ENCODE measurements at regions not wholly inside any gene's neighbourhood (a gene's known extent, or its start where the extent isn't known, plus 50 kb on each side); places are given as distances from the start of the nearest gene placed in this dataset.
"Not testable (repeated sequence)": the region's sequence is repeated elsewhere in the genome, so short reads cannot be mapped to it uniquely, and the experiment has no call there.

- Histone ChIP-seq H3K4me3 (ENCODE audit: low read depth, low read length) (no peak overlapping the region), H3K9ac (no peak overlapping the region), H3K79me2 (no peaks in the 10 kb centered on the region), H3K4me1 (no peaks in the 10 kb centered on the region), H3K9me3 (ENCODE audit: control insufficient read depth, low read length) (no peaks in the 10 kb centered on the region), H3K36me3 (ENCODE audit: control insufficient read depth, insufficient read depth, low read length) (no peaks in the 10 kb centered on the region), H3K27me3 (ENCODE audit: control insufficient read depth, insufficient read depth, low read length) (no peaks in the 10 kb centered on the region), H3K27ac (no peak overlapping the region), H2AFZ (no peak overlapping the region), H3K4me2 (ENCODE audit: low read length) (no peak overlapping the region)
- TF ChIP-seq CTCF (IDR thresholded peaks at IDR 0.05) = no peak
Observed at GRCh38 chr5:52624291-52624690, 163.4 kb upstream of the ITGA1 start.

- no peak for TF ChIP-seq CTCF (IDR thresholded peaks at IDR 0.05)
- no peaks in the 10 kb centered on the region for H3K9me3 ChIP-seq (ENCODE audit: control insufficient read depth, low read length)
Observed at GRCh38 chr5:52626312-52626711, 161.4 kb upstream of the ITGA1 start.

GRCh38 chr5:52627740-52628139 lies 160.0 kb upstream of the ITGA1 start:
- TF ChIP-seq CTCF (IDR thresholded peaks at IDR 0.05) = no peak

More at GRCh38 chr5:52626312-52626711, 161.4 kb upstream of the ITGA1 start:
- Histone ChIP-seq H3K4me1 (no peaks in the 10 kb centered on the region), H2AFZ (no peak overlapping the region), H3K36me3 (ENCODE audit: control insufficient read depth, insufficient read depth, low read length) (no peaks in the 10 kb centered on the region), H3K27ac (no peak overlapping the region), H3K4me2 (ENCODE audit: low read length) (no peak overlapping the region), H3K9ac (no peak overlapping the region), H3K27me3 (ENCODE audit: control insufficient read depth, insufficient read depth, low read length) (no peaks in the 10 kb centered on the region), H3K4me3 (ENCODE audit: low read depth, low read length) (no peak overlapping the region), H3K79me2 (no peaks in the 10 kb centered on the region)

GRCh38 chr5:52632281-52632680 lies 155.4 kb upstream of the ITGA1 start:
- Histone ChIP-seq H3K27ac (no peak overlapping the region), H3K79me2 (no peaks in the 10 kb centered on the region), H3K4me1 (no peaks in the 10 kb centered on the region), H2AFZ (no peak overlapping the region), H3K27me3 (ENCODE audit: control insufficient read depth, insufficient read depth, low read length) (no peaks in the 10 kb centered on the region), H3K4me2 (ENCODE audit: low read length) (no peak overlapping the region), H3K9ac (no peak overlapping the region), H3K9me3 (ENCODE audit: control insufficient read depth, low read length) (no peaks in the 10 kb centered on the region), H3K36me3 (ENCODE audit: control insufficient read depth, insufficient read depth, low read length) (no peaks in the 10 kb centered on the region), H3K4me3 (ENCODE audit: low read depth, low read length) (no peak overlapping the region)
- TF ChIP-seq CTCF (IDR thresholded peaks at IDR 0.05) = no peak

More at GRCh38 chr5:52627740-52628139, 160.0 kb upstream of the ITGA1 start:
- Histone ChIP-seq H2AFZ (no peak overlapping the region), H3K27ac (no peak overlapping the region), H3K4me1 (no peaks in the 10 kb centered on the region), H3K4me3 (ENCODE audit: low read depth, low read length) (no peak overlapping the region), H3K27me3 (ENCODE audit: control insufficient read depth, insufficient read depth, low read length) (no peaks in the 10 kb centered on the region), H3K79me2 (no peaks in the 10 kb centered on the region), H3K9me3 (ENCODE audit: control insufficient read depth, low read length) (no peaks in the 10 kb centered on the region), H3K4me2 (ENCODE audit: low read length) (no peak overlapping the region), H3K36me3 (ENCODE audit: control insufficient read depth, insufficient read depth, low read length) (no peaks in the 10 kb centered on the region), H3K9ac (no peak overlapping the region)

- H3K4me2 ChIP-seq (ENCODE audit: low read length); H3K36me3 ChIP-seq (ENCODE audit: control insufficient read depth, insufficient read depth, low read length); H3K27me3 ChIP-seq (ENCODE audit: control insufficient read depth, insufficient read depth, low read length); H3K4me1 ChIP-seq; H2AFZ ChIP-seq; H3K9me3 ChIP-seq (ENCODE audit: control insufficient read depth, low read length); H3K4me3 ChIP-seq (ENCODE audit: low read depth, low read length); H3K27ac ChIP-seq; H3K9ac ChIP-seq; H3K79me2 ChIP-seq: not testable (repeated sequence)
Observed at GRCh38 chr5:52634171-52634570, 153.5 kb upstream of the ITGA1 start.
